ENCODE measurements at regions not wholly inside any gene's neighbourhood (a gene's known extent, or its start where the extent isn't known, plus 50 kb on each side); places are given as distances from the start of the nearest gene placed in this dataset.
"Not testable (repeated sequence)": the region's sequence is repeated elsewhere in the genome, so short reads cannot be mapped to it uniquely, and the experiment has no call there.

- TF ChIP-seq, protein P1, sequence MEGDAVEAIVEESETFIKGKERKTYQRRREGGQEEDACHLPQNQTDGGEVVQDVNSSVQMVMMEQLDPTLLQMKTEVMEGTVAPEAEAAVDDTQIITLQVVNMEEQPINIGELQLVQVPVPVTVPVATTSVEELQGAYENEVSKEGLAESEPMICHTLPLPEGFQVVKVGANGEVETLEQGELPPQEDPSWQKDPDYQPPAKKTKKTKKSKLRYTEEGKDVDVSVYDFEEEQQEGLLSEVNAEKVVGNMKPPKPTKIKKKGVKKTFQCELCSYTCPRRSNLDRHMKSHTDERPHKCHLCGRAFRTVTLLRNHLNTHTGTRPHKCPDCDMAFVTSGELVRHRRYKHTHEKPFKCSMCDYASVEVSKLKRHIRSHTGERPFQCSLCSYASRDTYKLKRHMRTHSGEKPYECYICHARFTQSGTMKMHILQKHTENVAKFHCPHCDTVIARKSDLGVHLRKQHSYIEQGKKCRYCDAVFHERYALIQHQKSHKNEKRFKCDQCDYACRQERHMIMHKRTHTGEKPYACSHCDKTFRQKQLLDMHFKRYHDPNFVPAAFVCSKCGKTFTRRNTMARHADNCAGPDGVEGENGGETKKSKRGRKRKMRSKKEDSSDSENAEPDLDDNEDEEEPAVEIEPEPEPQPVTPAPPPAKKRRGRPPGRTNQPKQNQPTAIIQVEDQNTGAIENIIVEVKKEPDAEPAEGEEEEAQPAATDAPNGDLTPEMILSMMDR (IDR thresholded peaks at IDR 0.05; ENCODE audit: low read length) = not testable (repeated sequence)
- TF ChIP-seq EZH2 (IDR thresholded peaks at IDR 0.05; ENCODE audit: borderline replicate concordance, low read length) = not testable (repeated sequence)
Measured at GRCh38 chr4:24177443-24177842, 287.6 kb upstream of the PPARGC1A start.

Measured in OCI-LY1 (cell line).